ENCODE measurements at regions not wholly inside any gene's neighbourhood (a gene's known extent, or its start where the extent isn't known, plus 50 kb on each side); places are given as distances from the start of the nearest gene placed in this dataset.

DNA sequence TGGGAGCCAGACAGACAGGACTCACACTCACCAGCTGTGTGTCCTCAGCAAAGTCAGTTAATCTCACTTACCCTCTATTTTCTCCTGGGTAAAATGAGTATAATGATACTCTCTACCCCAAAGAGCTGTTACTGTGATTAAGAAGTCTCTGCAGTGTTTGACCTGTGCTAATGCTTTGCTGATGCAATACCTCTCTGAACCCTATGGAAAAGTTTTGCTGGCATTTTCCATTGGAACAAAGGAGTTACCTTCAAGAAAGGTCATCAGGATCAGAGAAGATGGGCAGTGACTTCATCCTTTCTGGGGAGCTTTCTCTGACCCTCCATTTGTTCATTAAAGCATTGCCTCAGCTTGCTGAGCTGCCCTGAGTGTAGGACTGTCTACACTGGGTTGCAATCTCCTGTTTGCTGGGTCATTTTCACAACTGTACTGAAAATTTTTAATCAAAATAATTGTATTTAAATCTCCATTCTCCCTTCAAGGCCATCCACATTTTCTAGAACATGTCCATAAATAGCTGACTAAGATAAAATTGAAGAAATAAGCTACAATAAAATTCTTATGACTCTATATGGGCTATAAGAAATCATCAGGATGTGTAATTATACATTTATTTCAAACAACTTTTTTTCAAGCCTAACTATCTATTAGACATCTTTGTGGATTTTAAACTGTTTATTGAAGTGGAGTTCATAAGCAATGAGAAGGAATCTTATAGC, 272.8 kb upstream of the CPEB2 start:
- no peak for DNase-seq

DNA sequence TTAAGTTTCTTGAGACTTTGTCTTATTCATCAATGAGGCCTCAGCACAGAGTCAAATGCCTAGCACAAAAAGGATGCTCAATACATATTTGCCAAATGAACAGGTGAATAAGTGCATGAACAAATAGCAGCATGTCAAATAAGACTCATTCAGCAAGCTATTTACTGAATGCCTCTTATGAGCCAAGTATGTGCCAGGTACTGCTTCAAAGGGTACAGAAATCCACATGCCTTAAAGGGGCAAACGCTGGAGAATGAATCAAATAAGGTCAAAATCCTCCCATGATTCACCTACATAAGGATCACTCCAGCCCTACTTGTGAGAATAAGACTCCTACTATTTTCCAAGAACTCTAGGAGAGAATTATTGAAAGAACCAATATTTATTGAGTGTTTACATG, 260.2 kb upstream of the CPEB2 start:
- DNase-seq, result no peak

DNA sequence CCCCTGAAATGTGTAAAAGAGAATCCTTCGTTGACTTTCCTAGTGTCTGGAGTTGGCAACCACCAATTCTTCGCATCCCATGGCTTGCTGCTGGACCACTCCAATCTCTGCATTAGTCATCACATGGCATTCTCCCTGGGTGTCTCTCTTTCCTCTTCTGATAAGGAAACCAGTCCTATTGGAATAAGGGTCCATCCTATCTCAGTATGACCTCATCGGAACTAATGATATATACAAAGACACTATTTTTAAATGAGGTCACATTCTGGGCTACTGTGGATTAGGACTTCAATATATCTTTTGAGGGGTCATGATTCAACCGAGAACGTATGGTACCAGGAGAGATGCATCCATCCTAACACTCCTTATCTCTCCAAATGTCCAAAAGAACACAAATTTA, 259.1 kb upstream of the CPEB2 start:
- no peak for DNase-seq

DNA sequence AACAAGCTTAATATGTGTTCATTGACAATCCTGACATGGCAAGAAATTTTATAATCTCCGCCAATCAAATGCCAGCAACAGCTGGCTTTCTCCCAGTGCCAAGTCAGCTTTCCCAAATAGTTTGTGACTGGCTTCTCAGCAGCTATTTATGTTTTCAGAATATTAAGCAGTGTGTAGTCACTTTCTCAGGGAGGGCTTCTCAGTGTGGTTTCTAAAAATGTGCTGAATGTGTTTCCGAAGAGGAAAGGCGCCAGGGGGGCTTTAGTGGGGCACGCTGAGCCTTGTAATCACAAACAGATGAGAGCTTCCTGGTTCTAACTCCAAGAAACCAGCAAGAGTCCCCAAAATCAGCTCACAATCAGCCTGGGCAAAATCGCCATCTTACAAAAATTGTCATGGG, 258.7 kb upstream of the CPEB2 start:
- no peak for DNase-seq

DNA sequence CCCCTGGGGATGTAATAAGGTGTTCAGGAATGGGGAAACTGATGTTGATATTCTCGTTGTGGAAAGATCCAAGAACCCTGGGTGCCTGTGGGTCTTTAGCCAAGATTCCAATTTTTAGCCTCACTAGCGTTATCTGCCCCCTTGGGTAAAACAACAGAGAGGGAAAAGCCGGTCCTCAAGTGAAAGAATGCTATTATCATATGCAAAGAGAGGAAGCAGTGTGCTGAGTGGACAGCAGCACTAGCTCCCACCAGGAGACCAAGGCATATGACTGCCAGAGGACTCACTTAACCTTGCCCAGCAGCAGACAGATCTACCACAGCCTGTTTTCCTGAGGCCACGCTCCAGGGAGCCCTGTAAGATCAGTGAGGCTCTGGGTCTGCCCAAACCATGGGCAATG, 257.9 kb upstream of the CPEB2 start:
- no peak for DNase-seq

DNA sequence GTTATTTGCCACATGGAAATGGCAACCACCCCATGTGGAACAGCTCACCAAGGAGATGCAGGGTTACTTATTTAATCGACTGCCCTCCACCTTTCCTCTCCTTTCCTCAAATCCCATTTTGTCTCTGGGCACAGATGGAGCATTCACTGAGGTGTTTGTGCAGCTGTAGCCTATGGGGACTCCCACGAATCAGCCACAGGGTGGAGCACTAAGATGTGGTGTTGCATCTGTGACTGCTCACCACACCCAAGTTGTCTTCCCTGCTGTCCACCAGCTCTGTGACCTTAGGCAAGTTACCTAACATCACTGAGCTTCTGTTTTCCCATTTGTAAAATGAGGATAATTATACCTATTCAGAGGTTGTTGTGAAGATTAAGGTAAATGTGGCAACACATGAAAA, 252.4 kb upstream of the CPEB2 start:
- peak in 1 of 14 donors; percentile 15 for DNase-seq

DNA sequence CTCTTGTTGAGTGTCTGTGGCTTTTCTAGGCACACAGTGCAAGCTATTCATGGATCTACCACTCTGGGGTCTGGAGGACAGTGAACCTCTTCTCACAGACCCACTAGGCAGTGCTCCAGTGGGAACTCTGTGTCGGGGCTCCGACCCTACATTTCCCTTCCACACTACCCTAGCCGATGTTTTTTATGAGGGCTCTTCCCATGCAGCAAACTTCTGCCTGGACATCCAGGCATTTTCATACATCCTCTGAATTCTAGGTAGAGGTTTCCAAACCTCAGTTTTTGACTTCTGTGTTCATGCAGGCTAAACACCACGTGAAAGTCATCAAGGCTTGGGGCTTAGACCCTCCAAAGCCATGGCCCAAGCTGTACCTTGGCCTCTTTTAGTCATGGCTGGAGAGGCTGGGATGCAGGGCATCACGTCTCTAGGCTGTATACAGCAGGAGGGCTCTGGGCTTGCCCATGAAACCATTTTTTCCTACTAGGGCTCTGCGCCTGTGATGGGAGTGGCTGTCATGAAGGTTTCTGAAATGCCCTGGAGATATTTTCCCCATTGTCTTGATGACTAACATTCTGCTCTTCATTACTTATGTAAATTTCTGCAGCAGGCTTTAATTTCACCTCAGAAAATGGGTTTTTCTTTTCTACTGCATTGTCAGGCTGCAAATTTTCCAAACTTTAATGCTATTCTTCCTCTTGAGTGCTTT, 249.8 kb upstream of the CPEB2 start:
- no peak for DNase-seq

DNA sequence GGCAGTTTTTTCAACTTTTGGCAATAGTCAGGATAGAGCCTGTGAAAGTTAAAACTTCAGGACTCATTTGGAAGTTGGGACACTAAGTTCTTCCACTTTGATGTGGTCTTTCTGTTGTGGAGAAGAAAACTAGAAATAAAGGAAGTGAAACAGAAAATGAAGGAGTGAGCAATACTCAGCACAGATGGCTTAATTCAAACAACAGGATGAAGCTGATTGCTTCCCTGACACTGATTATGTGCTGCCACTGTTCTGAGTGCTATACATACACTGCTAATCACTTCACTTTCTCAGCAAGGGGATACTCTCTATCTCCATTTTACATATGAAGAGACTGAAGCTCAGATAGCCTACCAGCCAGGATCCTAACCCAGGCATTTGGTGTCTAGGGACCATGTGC, 235.1 kb upstream of the CPEB2 start:
- DNase-seq, result no peak

DNA sequence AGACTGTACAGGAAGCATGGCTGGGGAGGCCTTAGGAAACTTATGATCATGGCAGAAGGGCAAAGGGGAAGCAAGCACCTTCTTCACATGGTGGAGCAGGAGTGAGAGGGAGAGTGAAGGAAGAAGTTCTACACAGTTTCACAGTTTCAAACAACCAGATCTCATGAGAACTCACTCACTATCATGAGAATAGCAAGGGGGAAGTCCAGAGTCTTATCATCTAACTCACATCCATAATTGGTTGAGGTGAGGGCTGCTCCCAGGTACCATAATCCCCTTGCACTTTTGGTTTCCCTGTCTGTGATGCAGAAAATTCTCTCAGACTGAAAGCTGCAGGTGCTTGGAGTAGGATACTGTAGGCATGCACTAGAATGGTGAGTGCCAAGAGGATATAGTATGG, 233.8 kb upstream of the CPEB2 start:
- DNase-seq, result no peak

DNA sequence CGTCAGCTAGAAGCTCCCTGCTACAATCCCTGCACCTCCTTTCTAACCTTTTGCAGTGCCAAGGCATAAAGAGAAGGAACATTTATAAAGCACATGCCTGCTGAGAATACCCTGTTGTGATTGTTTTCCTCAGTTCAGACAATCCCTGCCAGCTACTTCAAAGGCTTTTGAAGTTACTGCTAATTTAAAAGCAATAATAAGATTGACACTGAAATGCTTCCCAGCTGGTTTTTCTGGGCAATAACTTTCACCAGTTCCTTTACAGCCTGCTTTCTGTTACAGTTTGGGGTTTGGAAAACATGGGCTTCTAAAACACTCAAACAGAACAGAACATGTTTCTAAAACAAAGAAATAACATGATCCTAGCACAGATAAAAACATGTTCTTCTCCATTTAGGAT, 232.3 kb upstream of the CPEB2 start:
- DNase-seq, result no peak

DNA sequence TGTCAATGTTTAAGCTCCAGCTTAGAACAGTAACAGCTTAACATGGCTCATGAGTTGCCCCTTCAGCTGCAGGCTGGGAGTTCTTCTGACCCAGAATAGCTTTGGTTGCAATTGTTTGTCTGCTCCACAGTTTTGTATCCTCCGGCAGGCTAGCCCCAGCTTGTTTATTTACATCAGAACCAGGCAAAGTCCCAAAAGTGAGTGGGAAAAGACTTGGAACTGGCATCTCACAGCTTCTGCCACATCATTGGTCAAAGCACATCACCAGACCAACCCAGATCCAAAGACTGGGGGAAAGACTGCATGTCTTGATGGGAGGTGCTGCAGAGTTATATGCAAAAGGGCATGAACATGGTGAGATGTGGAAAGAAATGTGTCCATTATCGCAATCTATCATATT, 231.2 kb upstream of the CPEB2 start:
- DNase-seq, result no peak

DNA sequence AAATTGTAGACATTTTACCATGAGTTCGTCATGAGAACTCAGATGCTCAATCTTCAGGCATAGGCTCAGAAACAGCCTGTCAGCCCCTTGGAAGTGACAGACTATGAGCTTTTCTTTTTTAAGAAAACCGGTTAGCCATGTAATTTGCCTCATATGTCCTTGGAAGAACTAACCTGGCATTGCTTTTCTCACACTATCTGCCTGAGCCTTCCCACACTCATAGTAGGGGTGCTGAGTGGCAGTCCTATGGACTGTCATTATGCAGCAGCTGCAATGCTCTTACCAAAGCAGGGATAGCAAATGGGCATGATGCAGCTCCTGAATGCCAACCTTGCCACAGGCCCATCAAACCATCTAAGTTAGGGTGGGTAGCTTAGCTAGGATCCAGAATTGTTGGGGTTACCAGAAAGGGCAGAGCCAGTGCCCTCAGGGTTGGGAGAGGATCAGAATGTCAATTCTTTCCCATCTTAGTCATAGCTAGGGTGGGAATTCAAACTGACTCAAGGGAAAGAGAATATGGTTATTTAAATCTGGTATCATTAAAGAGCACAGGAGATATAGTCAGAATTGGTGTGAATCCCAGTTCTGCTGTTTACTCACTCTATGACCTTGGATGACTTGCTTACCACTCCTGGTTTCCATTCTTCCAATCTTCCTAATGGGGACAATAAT, 230.6 kb upstream of the CPEB2 start:
- DNase-seq, result no peak

DNA sequence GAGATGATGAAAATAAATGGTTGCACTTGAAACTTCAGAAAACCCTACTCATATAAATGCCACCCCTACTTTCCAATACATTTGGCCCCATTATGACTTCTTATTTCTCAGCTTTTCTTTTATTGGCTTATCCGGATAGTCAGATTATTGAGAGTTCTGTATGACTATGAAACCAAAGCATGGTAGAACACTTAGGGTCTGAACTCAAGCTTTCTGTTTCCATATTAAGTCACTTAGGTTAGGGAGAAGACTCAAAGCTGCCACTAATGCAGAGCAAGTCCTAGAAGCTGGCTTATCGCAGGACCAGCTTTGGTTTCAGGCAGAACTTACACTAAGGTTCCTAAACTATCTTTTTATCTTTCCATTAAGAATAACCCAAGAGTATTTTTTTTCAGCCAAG, 229.9 kb upstream of the CPEB2 start:
- no peak for DNase-seq

DNA sequence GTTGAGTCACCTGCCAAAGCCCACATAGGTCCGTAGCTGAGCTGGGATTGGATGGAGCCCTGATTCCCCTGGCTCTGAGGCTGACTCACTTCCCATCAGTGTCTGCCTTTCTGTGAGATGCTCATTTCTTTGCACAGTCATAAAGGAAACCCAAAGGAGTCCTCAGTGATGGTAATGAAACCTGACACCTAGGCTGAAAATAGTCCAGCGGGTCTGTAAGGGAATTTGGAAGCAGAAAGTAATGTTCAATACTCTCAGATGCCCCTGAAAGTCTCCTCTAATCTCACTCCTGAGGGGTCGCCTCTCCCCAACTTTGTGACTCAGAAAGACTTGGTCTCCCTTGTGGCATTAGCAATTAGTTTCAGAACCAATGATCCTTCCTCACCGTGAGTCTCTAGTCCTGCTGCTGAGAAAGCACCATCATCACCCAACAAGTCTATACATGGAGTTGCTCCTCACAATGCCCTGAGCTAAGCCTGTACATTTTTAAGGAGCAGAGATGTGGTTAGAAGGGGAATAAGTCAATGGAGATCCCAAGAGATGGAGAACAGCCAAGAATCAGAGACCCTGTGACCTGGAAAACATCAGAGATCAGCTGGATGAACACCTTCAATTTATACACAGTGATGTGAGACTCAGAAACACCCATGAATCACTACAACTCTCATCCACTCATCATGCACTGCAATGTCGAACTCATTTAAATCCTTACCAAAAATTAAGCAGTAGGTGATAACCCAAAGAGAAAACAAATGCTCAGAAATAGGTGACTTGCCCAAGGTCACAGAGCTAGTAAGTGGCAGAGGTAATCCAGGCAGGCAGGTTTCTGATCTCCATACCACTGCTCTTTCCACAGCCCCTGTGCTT, 219.0 kb upstream of the CPEB2 start:
- no peak for DNase-seq

DNA sequence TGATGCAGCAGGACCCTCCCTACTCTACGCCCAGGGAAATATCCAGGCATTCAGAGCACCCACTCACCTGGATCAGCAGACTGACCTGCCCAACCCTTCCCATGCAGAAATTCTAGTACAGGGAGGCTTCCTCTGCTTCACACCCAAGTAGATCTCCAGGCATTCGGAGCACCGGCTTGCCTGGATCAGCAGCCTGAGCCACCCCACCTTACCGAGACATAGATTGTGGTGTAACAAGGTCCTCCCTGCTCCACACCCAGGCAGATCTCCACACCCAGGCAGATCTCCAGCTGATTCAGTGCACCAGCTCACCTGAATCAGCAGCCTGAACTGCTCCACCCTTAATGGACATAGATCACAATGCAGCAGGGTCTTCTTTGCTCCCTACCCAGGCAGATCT, 215.1 kb upstream of the CPEB2 start:
- no peak for DNase-seq

DNA sequence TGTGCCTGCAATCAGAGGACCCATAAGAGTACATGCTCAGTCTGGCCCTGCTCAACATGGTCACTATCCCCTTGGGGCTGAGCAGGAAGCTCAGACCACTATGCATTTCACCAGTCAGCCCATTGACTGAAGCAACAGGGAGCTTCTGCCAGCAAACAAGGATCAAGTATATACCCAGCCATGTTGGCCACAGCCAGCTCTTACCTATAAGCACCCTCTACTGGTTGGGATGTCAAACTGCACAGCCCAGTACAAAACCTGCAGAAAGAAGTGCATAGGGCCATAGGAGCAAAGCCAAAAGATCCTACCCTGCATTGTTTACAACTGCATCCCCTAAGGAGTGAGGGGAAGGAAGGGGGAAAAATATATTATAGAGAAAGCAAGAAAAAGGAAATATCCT, 214.4 kb upstream of the CPEB2 start:
- DNase-seq, result no peak

DNA sequence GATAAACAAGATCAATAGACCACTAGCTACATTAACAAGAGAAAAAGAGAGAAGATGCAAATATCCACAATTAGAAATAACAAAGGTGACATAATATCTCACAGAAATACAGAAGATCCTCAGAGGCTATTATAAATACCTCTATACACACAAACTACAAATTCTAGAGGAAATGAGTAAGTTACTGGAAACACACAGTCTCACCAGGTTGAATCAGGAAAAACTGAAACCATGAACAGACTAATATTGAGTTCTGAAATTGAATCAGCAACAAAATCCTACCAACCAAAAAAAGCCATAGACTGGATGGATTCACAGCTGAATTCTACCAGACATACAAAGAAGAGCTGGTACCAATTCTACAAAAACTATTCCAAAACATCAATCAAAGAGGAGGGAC, 211.8 kb upstream of the CPEB2 start:
- DNase-seq, result no peak

DNA sequence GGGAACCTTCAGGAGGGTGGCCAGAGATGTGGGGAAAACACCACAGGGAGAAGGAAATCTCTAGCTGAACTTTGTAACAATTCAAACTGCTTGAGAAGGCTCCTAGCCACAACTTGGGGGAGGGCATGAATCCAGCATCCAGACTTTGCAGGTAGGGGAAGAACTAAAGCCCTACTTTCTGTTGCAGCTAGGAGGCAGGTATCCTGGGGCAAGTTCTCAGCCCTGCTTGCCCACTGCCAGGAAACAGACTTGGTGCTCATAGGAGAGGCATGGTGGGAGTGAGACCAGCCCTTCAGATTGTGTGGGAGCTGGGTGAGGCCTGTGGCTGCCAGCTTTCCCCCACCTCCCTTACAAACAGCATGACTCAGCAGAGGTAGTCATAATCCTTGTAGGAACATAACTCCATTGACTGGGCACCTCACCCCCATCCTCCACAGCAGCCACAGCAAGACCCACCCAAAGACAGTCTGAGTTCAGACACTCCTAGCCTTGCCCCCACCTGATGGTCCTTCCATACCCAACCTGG, 209.5 kb upstream of the CPEB2 start:
- DNase-seq, result no peak

DNA sequence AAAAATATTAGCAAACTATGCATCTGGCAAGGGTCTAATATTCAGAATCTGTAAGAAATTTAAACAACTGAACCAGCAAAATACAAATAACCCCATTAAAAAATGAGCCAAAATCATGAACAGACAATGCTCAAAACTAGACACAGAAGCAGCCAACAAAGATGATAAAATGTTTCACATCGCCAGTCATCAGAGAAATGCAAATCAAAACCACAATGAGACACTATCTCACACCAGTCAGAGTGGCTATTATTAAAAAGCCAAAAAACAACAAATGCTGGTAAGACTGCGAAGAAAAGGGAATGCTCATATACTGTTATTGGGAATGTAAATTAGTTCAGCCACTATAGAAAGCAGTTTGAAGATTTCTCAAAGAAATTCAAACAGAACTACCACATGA, 201.3 kb upstream of the CPEB2 start:
- no peak for DNase-seq

DNA sequence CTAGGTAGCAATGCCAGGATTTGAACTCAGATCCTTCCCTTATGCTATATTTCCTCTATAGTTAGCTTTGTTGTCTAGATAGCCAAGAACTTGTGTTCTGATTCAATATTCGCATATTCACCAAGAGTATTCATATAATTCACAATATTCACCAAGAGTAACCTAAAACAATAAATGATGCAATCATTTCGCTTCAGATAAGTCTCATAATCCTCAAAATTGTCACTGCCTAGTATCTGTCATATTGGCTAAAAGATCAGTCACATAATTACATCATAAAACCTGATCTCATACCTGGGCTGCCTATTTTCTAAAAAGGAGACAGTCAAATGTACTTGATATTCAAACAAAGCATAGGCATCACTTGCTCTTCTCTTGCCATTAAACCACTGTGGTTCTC, 199.7 kb upstream of the CPEB2 start:
- DNase-seq, result no peak

DNA sequence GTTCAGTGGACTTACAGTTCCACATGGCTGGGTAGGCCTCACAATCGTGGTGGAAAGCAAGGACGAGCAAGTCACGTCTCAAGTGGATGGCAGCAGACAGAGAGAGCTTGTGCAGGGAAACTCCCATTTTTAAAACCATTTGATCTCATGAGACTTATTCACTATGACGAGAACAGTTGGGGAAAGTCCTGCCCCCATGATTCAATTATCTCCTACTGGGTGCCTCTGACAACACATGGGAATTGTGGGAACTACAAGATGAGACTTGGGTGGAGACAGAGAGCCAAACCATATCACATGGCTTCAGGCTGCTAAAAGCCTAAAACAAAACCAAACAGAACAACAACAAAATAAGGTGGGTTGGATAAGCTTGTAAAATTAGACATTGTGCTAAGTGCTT, 194.4 kb upstream of the CPEB2 start:
- DNase-seq, result no peak

DNA sequence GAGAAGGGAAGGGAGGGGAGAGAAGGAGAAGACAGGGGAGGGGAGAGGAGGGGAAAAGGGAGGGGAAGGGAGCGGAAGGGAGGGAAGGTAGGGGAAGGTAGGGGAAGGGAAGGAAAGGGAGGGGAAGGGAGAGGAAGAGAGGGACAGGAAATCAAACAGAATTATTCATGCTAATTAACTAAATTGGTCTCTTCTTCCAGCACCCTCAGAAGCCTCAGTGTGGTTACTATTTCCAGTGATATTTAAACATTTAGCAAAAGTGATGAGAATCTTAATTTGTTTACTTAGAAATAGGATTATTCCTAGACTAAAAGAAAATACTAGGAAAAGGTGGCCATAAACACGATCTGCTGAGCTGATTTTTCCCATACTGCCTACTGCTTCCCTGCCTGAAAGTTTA, 193.1 kb upstream of the CPEB2 start:
- no peak for DNase-seq

DNA sequence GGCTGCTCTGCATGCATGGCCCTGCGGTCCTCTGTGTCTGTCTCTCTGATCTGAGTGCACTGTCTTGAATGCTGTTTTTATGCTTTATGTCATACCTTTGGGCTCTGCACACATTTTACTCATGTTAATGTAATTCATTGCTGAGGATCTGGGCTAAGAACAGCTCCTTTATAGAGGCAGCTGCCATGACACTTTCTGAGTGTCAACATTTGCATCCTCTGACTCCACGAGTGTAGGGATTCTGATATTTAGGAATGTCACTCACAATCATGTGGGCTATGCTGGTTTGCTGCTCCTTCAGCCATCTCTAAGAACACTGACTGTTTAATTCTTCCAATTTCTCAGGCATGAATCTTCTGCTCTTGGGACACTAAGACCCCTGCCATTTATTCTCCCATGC, 192.2 kb upstream of the CPEB2 start:
- DNase-seq, result no peak
